ENCODE measurements at regions not wholly inside any gene's neighbourhood (a gene's known extent, or its start where the extent isn't known, plus 50 kb on each side); places are given as distances from the start of the nearest gene placed in this dataset.

GRCh38 chr4:36702245-36702644 is 420.8 kb downstream of the DTHD1 start:
- WGBS, result 84% methylated on average over 1 of the region's 1 CpG
- no peaks in the 10 kb centered on the region for H3K4me1 ChIP-seq (ENCODE audit: control insufficient read depth in 2 of 2, insufficient read depth in 2 of 2, low read length in 2 of 2)

GRCh38 chr4:36704289-36704688 is 422.9 kb downstream of the DTHD1 start:
- Histone ChIP-seq H3K4me3 (ENCODE audit: low read length in 2 of 2) (no peak overlapping the region), H3K36me3 (ENCODE audit: control insufficient read depth in 2 of 2, insufficient read depth in 2 of 2, low read length in 1 of 2) (no peaks in the 10 kb centered on the region), H3K27me3 (ENCODE audit: control insufficient read depth in 2 of 2, insufficient read depth in 1 of 2, low read length in 1 of 2) (no peaks in the 10 kb centered on the region), H3K27ac (ENCODE audit: low read depth in 1 of 2, low read length in 1 of 2) (no peak overlapping the region), H3K4me1 (ENCODE audit: control insufficient read depth in 2 of 2, insufficient read depth in 2 of 2, low read length in 2 of 2) (no peaks in the 10 kb centered on the region), H3K9me3 (ENCODE audit: control insufficient read depth in 2 of 2, insufficient read depth in 1 of 2, low read length in 1 of 2) (peaks cover 0 to 3% of the 10 kb centered on the region in 2 donors)
- DNase-seq (ENCODE audit: low read depth in 6 of 9, low spot score in 9 of 9), result no peak

More at GRCh38 chr4:36702245-36702644, 420.8 kb downstream of the DTHD1 start:
- no peaks in the 10 kb centered on the region for H3K36me3 ChIP-seq (ENCODE audit: control insufficient read depth in 2 of 2, insufficient read depth in 2 of 2, low read length in 1 of 2)
- no peaks in the 10 kb centered on the region for H3K27me3 ChIP-seq (ENCODE audit: control insufficient read depth in 2 of 2, insufficient read depth in 1 of 2, low read length in 1 of 2)
- H3K9me3 ChIP-seq (ENCODE audit: control insufficient read depth in 2 of 2, insufficient read depth in 1 of 2, low read length in 1 of 2), result peaks cover 0 to 3% of the 10 kb centered on the region in 2 donors
- no peak for DNase-seq (ENCODE audit: low read depth in 6 of 9, low spot score in 9 of 9)
- no peak overlapping the region for H3K27ac ChIP-seq (ENCODE audit: low read depth in 1 of 2, low read length in 1 of 2)
- no peak overlapping the region for H3K4me3 ChIP-seq (ENCODE audit: low read length in 2 of 2)

GRCh38 chr4:36709991-36710390 is 428.6 kb downstream of the DTHD1 start:
- Histone ChIP-seq H3K9me3 (ENCODE audit: control insufficient read depth in 2 of 2, insufficient read depth in 1 of 2, low read length in 1 of 2) (no peaks in the 10 kb centered on the region), H3K27me3 (ENCODE audit: control insufficient read depth in 2 of 2, insufficient read depth in 1 of 2, low read length in 1 of 2) (no peaks in the 10 kb centered on the region), H3K36me3 (ENCODE audit: control insufficient read depth in 2 of 2, insufficient read depth in 2 of 2, low read length in 1 of 2) (no peaks in the 10 kb centered on the region), H3K27ac (ENCODE audit: low read depth in 1 of 2, low read length in 1 of 2) (no peak overlapping the region), H3K4me3 (ENCODE audit: low read length in 2 of 2) (no peak overlapping the region), H3K4me1 (ENCODE audit: control insufficient read depth in 2 of 2, insufficient read depth in 2 of 2, low read length in 2 of 2) (no peaks in the 10 kb centered on the region)
- no peak for DNase-seq (ENCODE audit: low read depth in 6 of 9, low spot score in 9 of 9)
- 86% methylated on average over 4 of the region's 4 CpGs for WGBS

GRCh38 chr4:36712013-36712412 is 430.6 kb downstream of the DTHD1 start:
- no peaks in the 10 kb centered on the region for H3K9me3 ChIP-seq (ENCODE audit: control insufficient read depth in 2 of 2, insufficient read depth in 1 of 2, low read length in 1 of 2)
- no peak overlapping the region for H3K27ac ChIP-seq (ENCODE audit: low read depth in 1 of 2, low read length in 1 of 2)
- no peaks in the 10 kb centered on the region for H3K4me1 ChIP-seq (ENCODE audit: control insufficient read depth in 2 of 2, insufficient read depth in 2 of 2, low read length in 2 of 2)
- no peak overlapping the region for H3K4me3 ChIP-seq (ENCODE audit: low read length in 2 of 2)
- H3K27me3 ChIP-seq (ENCODE audit: control insufficient read depth in 2 of 2, insufficient read depth in 1 of 2, low read length in 1 of 2), result no peaks in the 10 kb centered on the region
- H3K36me3 ChIP-seq (ENCODE audit: control insufficient read depth in 2 of 2, insufficient read depth in 2 of 2, low read length in 1 of 2), result no peaks in the 10 kb centered on the region
- no peak for DNase-seq (ENCODE audit: low read depth in 6 of 9, low spot score in 9 of 9)

- Histone ChIP-seq H3K4me3 (ENCODE audit: low read length in 2 of 2) (no peak overlapping the region), H3K4me1 (ENCODE audit: control insufficient read depth in 2 of 2, insufficient read depth in 2 of 2, low read length in 2 of 2) (no peaks in the 10 kb centered on the region), H3K27ac (ENCODE audit: low read depth in 1 of 2, low read length in 1 of 2) (no peak overlapping the region), H3K27me3 (ENCODE audit: control insufficient read depth in 2 of 2, insufficient read depth in 1 of 2, low read length in 1 of 2) (no peaks in the 10 kb centered on the region), H3K9me3 (ENCODE audit: control insufficient read depth in 2 of 2, insufficient read depth in 1 of 2, low read length in 1 of 2) (no peaks in the 10 kb centered on the region), H3K36me3 (ENCODE audit: control insufficient read depth in 2 of 2, insufficient read depth in 2 of 2, low read length in 1 of 2) (no peaks in the 10 kb centered on the region)
- no peak for DNase-seq (ENCODE audit: low read depth in 6 of 9, low spot score in 9 of 9)
- WGBS, result 94% methylated on average over 4 of the region's 4 CpGs
Observed at GRCh38 chr4:36716874-36717273, 435.5 kb downstream of the DTHD1 start.

GRCh38 chr4:36719425-36719824 is 438.0 kb downstream of the DTHD1 start:
- Histone ChIP-seq H3K9me3 (ENCODE audit: control insufficient read depth in 2 of 2, insufficient read depth in 1 of 2, low read length in 1 of 2) (no peaks in the 10 kb centered on the region), H3K27me3 (ENCODE audit: control insufficient read depth in 2 of 2, insufficient read depth in 1 of 2, low read length in 1 of 2) (no peaks in the 10 kb centered on the region), H3K4me1 (ENCODE audit: control insufficient read depth in 2 of 2, insufficient read depth in 2 of 2, low read length in 2 of 2) (no peaks in the 10 kb centered on the region), H3K27ac (ENCODE audit: low read depth in 1 of 2, low read length in 1 of 2) (no peak overlapping the region), H3K4me3 (ENCODE audit: low read length in 2 of 2) (no peak overlapping the region), H3K36me3 (ENCODE audit: control insufficient read depth in 2 of 2, insufficient read depth in 2 of 2, low read length in 1 of 2) (no peaks in the 10 kb centered on the region)
- no peak for DNase-seq (ENCODE audit: low read depth in 6 of 9, low spot score in 9 of 9)
- 94% methylated on average over 3 of the region's 3 CpGs for WGBS

- Histone ChIP-seq H3K27me3 (ENCODE audit: control insufficient read depth in 2 of 2, insufficient read depth in 1 of 2, low read length in 1 of 2) (no peaks in the 10 kb centered on the region), H3K4me1 (ENCODE audit: control insufficient read depth in 2 of 2, insufficient read depth in 2 of 2, low read length in 2 of 2) (no peaks in the 10 kb centered on the region), H3K4me3 (ENCODE audit: low read length in 2 of 2) (no peak overlapping the region), H3K36me3 (ENCODE audit: control insufficient read depth in 2 of 2, insufficient read depth in 2 of 2, low read length in 1 of 2) (no peaks in the 10 kb centered on the region), H3K27ac (ENCODE audit: low read depth in 1 of 2, low read length in 1 of 2) (no peak overlapping the region), H3K9me3 (ENCODE audit: control insufficient read depth in 2 of 2, insufficient read depth in 1 of 2, low read length in 1 of 2) (no peaks in the 10 kb centered on the region)
- WGBS, result 89% methylated on average over 1 of the region's 1 CpG
- no peak for DNase-seq (ENCODE audit: low read depth in 6 of 9, low spot score in 9 of 9)
Observed at GRCh38 chr4:36722986-36723385, 441.6 kb downstream of the DTHD1 start.

- Histone ChIP-seq H3K4me1 (ENCODE audit: control insufficient read depth in 2 of 2, insufficient read depth in 2 of 2, low read length in 2 of 2) (no peaks in the 10 kb centered on the region), H3K4me3 (ENCODE audit: low read length in 2 of 2) (no peak overlapping the region), H3K36me3 (ENCODE audit: control insufficient read depth in 2 of 2, insufficient read depth in 2 of 2, low read length in 1 of 2) (no peaks in the 10 kb centered on the region), H3K27ac (ENCODE audit: low read depth in 1 of 2, low read length in 1 of 2) (no peak overlapping the region), H3K9me3 (ENCODE audit: control insufficient read depth in 2 of 2, insufficient read depth in 1 of 2, low read length in 1 of 2) (no peaks in the 10 kb centered on the region), H3K27me3 (ENCODE audit: control insufficient read depth in 2 of 2, insufficient read depth in 1 of 2, low read length in 1 of 2) (no peaks in the 10 kb centered on the region)
- 95% methylated on average over 1 of the region's 1 CpG for WGBS
- no peak for DNase-seq (ENCODE audit: low read depth in 6 of 9, low spot score in 9 of 9)
Observed at GRCh38 chr4:36734334-36734733, 452.9 kb downstream of the DTHD1 start.

GRCh38 chr4:36737691-36738090 is 456.3 kb downstream of the DTHD1 start:
- 90% methylated on average over 2 of the region's 2 CpGs for WGBS
- H3K27ac ChIP-seq (ENCODE audit: low read depth in 1 of 2, low read length in 1 of 2), result no peak overlapping the region
- no peak overlapping the region for H3K4me3 ChIP-seq (ENCODE audit: low read length in 2 of 2)
- no peaks in the 10 kb centered on the region for H3K9me3 ChIP-seq (ENCODE audit: control insufficient read depth in 2 of 2, insufficient read depth in 1 of 2, low read length in 1 of 2)
- H3K4me1 ChIP-seq (ENCODE audit: control insufficient read depth in 2 of 2, insufficient read depth in 2 of 2, low read length in 2 of 2), result no peaks in the 10 kb centered on the region
- no peaks in the 10 kb centered on the region for H3K36me3 ChIP-seq (ENCODE audit: control insufficient read depth in 2 of 2, insufficient read depth in 2 of 2, low read length in 1 of 2)
- no peaks in the 10 kb centered on the region for H3K27me3 ChIP-seq (ENCODE audit: control insufficient read depth in 2 of 2, insufficient read depth in 1 of 2, low read length in 1 of 2)
- DNase-seq (ENCODE audit: low read depth in 6 of 9, low spot score in 9 of 9), result no peak

- H3K27ac ChIP-seq (ENCODE audit: low read depth in 1 of 2, low read length in 1 of 2), result no peak overlapping the region
- DNase-seq (ENCODE audit: low read depth in 6 of 9, low spot score in 9 of 9), result no peak
- H3K36me3 ChIP-seq (ENCODE audit: control insufficient read depth in 2 of 2, insufficient read depth in 2 of 2, low read length in 1 of 2), result no peaks in the 10 kb centered on the region
- H3K4me1 ChIP-seq (ENCODE audit: control insufficient read depth in 2 of 2, insufficient read depth in 2 of 2, low read length in 2 of 2), result no peaks in the 10 kb centered on the region
- no peaks in the 10 kb centered on the region for H3K27me3 ChIP-seq (ENCODE audit: control insufficient read depth in 2 of 2, insufficient read depth in 1 of 2, low read length in 1 of 2)
- no peak overlapping the region for H3K4me3 ChIP-seq (ENCODE audit: low read length in 2 of 2)
- 86% methylated on average over 6 of the region's 6 CpGs for WGBS
- no peaks in the 10 kb centered on the region for H3K9me3 ChIP-seq (ENCODE audit: control insufficient read depth in 2 of 2, insufficient read depth in 1 of 2, low read length in 1 of 2)
Observed at GRCh38 chr4:36740796-36741310, 459.4 kb downstream of the DTHD1 start.
